ENCODE measurements at regions not wholly inside any gene's neighbourhood (a gene's known extent, or its start where the extent isn't known, plus 50 kb on each side); places are given as distances from the start of the nearest gene placed in this dataset.

DNA sequence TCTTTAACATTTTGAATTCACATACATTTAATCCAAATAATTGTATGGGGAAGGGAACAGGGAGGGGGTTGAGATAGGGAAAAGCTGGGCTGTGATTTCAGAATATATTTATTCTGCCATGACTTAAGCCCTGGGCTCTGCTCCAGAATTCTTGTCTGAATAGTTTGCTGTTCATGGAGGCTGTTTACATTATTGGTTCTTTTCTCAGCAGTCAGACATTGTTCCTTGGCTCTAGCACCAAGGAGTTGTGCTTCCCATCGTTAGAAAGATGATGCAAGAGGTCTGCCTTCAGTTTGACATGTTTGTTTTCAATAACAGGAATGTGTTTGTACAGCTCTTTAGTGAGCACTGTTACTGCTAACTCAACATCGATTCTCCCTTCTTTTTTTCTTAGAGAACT, 198.8 kb upstream of the CDYL start:
- no peak overlapping the region for H3K4me3 ChIP-seq (ENCODE audit: low read depth, low read length)
- peak; percentile 98 for DNase-seq (ENCODE audit: low read depth)
- TF ChIP-seq, protein P1, sequence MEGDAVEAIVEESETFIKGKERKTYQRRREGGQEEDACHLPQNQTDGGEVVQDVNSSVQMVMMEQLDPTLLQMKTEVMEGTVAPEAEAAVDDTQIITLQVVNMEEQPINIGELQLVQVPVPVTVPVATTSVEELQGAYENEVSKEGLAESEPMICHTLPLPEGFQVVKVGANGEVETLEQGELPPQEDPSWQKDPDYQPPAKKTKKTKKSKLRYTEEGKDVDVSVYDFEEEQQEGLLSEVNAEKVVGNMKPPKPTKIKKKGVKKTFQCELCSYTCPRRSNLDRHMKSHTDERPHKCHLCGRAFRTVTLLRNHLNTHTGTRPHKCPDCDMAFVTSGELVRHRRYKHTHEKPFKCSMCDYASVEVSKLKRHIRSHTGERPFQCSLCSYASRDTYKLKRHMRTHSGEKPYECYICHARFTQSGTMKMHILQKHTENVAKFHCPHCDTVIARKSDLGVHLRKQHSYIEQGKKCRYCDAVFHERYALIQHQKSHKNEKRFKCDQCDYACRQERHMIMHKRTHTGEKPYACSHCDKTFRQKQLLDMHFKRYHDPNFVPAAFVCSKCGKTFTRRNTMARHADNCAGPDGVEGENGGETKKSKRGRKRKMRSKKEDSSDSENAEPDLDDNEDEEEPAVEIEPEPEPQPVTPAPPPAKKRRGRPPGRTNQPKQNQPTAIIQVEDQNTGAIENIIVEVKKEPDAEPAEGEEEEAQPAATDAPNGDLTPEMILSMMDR (IDR thresholded peaks at IDR 0.05; ENCODE audit: insufficient read depth, low read depth, low read length), result no peak

DNA sequence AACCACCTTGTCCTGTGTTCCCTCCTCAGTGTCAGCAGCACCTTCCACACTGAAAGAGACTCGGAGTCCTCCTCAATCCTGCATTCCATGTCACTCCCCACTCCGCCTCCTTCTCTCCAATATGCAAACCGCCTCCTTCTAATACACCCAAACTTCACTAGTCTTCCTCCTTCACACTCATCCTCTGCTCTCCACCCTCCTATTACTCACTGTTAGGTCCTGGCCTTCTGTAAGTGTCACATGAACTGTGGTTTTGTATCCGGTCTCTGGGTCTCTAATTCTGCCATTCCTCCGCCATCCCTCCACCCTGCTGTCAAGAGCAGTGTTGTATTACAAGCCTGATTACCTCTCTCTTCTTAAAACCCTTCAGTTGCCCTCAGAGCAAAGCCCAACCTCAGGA, 200.5 kb upstream of the CDYL start:
- H3K4me3 ChIP-seq (ENCODE audit: low read depth, low read length), result no peak overlapping the region
- DNase-seq (ENCODE audit: low read depth), result peak; percentile 14
- TF ChIP-seq, protein P1 (IDR thresholded peaks at IDR 0.05; ENCODE audit: insufficient read depth, low read depth, low read length), result no peak

DNA sequence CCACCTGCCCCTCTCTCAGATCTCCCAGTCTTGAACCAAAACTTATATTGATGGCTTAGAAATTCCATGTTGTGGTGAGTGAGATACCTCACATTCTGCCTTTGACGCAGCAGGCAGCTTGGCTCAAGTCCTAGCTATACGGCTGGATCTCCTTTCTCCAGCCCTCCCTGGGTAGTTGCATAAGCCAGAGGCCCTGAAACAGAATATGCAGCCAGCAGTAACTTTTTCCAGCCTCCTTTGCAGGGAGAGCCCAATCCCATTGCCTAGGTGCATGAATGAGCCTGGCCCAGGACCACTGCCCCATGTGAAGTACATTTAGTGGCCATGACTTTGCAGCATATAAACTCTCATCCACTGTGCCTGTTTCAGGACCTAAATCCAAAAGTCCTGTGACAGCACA, 202.2 kb upstream of the CDYL start:
- TF ChIP-seq, protein P1 (IDR thresholded peaks at IDR 0.05; ENCODE audit: insufficient read depth, low read depth, low read length), result no peak
- DNase-seq (ENCODE audit: low read depth), result peak; percentile 82
- H3K4me3 ChIP-seq (ENCODE audit: low read depth, low read length), result no peak overlapping the region

DNA sequence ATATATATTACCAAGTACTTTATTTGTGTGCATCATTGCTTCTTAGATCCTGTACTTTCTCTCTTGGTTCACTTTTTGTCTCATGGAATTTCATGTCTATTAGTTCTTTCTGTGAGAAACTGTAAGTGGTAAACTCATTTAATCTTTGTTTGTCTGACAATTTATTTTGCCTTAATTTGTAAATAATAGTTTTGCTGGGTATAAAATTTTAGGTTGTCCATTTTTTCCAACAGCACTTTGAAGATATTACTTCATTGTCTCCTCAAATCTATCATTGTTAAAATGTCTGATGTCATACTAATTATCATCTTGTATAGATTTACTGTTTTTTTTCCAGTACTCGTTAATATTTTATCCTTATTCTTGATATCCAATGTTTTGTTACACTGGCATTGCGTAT, 205.2 kb upstream of the CDYL start:
- H3K4me3 ChIP-seq (ENCODE audit: low read depth, low read length), result no peak overlapping the region
- TF ChIP-seq, protein P1 (IDR thresholded peaks at IDR 0.05; ENCODE audit: insufficient read depth, low read depth, low read length), result no peak
- DNase-seq (ENCODE audit: low read depth), result no peak

DNA sequence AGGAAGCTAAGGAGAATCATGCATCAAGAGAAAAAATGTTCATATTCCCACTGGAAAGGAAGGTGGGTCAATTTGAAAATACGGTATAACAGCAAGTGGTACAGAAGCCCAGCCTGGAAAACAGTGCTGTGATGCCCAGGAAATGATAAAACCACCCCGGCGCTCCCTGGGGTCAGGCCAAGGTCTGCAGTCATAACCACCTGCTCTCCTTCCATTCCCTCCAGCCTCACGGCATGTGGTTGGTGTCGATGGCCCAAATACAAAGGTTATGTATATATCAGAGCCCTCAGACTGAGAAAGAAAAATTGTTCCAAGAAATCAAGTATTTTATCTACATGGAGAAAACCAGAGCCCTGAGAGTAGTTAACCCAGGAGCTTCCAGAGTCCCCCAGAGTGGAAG, 208.1 kb upstream of the CDYL start:
- no peak for DNase-seq (ENCODE audit: low read depth)
- TF ChIP-seq, protein P1 (IDR thresholded peaks at IDR 0.05; ENCODE audit: insufficient read depth, low read depth, low read length), result no peak
- no peak overlapping the region for H3K4me3 ChIP-seq (ENCODE audit: low read depth, low read length)

DNA sequence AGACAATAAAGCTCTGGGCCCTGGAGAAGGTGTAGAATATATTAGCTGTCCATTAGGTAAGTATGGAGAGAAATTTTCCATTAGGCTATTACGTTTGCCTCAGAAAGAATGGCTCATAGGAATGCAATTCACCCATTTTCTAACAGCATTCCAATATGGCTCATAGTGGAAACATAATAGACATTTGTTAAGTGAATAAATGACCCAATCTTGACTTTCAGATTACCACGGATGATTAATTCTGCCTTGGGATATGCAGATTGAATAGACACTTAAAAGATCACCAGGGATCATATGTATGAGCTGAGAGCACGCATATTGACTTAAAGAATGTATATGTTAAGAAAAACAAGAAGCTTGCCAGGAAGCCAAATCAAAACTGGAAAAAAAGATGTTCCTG, 209.1 kb upstream of the CDYL start:
- no peak overlapping the region for H3K4me3 ChIP-seq (ENCODE audit: low read depth, low read length)
- peak; percentile 28 for DNase-seq (ENCODE audit: low read depth)
- TF ChIP-seq, protein P1 (IDR thresholded peaks at IDR 0.05; ENCODE audit: insufficient read depth, low read depth, low read length), result no peak

Measured in fibroblast of villous mesenchyme (primary cell).